GM21825 (cell line): ENCODE measurements at regions not wholly inside any gene's neighbourhood (a gene's known extent, or its start where the extent isn't known, plus 50 kb on each side); places are given as distances from the start of the nearest gene placed in this dataset.
"Not testable (repeated sequence)": the region's sequence is repeated elsewhere in the genome, so short reads cannot be mapped to it uniquely, and the experiment has no call there.

Experiments
- ATAC-seq: cut with Tn5 transposase; IDR thresholded peaks from one replicate; pipeline ENCODE4 v1.9.1; 2021; ENCODE audit warnings: mild to moderate bottlenecking, moderate library complexity; ENCODE audit not compliant: unreplicated experiment

- ATAC-seq, result not testable (repeated sequence)
Measured at GRCh38 chr9:66152406-66152805, 415.5 kb downstream of the FOXD4L4 start.

GRCh38 chr9:66153021-66153725 lies 416.2 kb downstream of the FOXD4L4 start:
- ATAC-seq, result peak; percentile 98

- ATAC-seq, result not testable (repeated sequence)
Measured at GRCh38 chr9:66153971-66154691, 417.2 kb downstream of the FOXD4L4 start.

- ATAC-seq, result not testable (repeated sequence)
Measured at GRCh38 chr9:66182316-66182715, 445.4 kb downstream of the FOXD4L4 start.

GRCh38 chr9:66183648-66184047 lies 446.7 kb downstream of the FOXD4L4 start:
- ATAC-seq, result not testable (repeated sequence)

GRCh38 chr9:66197199-66197598 lies 460.3 kb downstream of the FOXD4L4 start:
- not testable (repeated sequence) for ATAC-seq

GRCh38 chr9:66198421-66198820 lies 461.5 kb downstream of the FOXD4L4 start:
- not testable (repeated sequence) for ATAC-seq

GRCh38 chr9:66206617-66207016 lies 469.7 kb downstream of the FOXD4L4 start:
- ATAC-seq, result not testable (repeated sequence)

- ATAC-seq, result not testable (repeated sequence)
Measured at GRCh38 chr9:66207914-66208313, 471.0 kb downstream of the FOXD4L4 start.

- ATAC-seq, result not testable (repeated sequence)
Measured at GRCh38 chr9:66244763-66245162, 507.8 kb downstream of the FOXD4L4 start.

GRCh38 chr9:66245481-66245880 lies 508.5 kb downstream of the FOXD4L4 start:
- ATAC-seq, result not testable (repeated sequence)

GRCh38 chr9:66257581-66257980 lies 520.6 kb downstream of the FOXD4L4 start:
- not testable (repeated sequence) for ATAC-seq

- not testable (repeated sequence) for ATAC-seq
Measured at GRCh38 chr9:66261576-66261975, 524.6 kb downstream of the FOXD4L4 start.

- ATAC-seq, result not testable (repeated sequence)
Measured at GRCh38 chr9:66263621-66264020, 526.7 kb downstream of the FOXD4L4 start.

- not testable (repeated sequence) for ATAC-seq
Measured at GRCh38 chr9:66264786-66265185, 527.8 kb downstream of the FOXD4L4 start.

GRCh38 chr9:66266202-66266601 lies 529.3 kb downstream of the FOXD4L4 start:
- ATAC-seq, result not testable (repeated sequence)

- ATAC-seq, result not testable (repeated sequence)
Measured at GRCh38 chr9:66266856-66267430, 530.0 kb downstream of the FOXD4L4 start.

- ATAC-seq, result not testable (repeated sequence)
Measured at GRCh38 chr9:66267684-66268083, 530.7 kb downstream of the FOXD4L4 start.

- ATAC-seq, result not testable (repeated sequence)
Measured at GRCh38 chr9:66269024-66269423, 532.1 kb downstream of the FOXD4L4 start.

GRCh38 chr9:66269783-66270182 lies 532.8 kb downstream of the FOXD4L4 start:
- ATAC-seq, result not testable (repeated sequence)

- ATAC-seq, result not testable (repeated sequence)
Measured at GRCh38 chr9:66278809-66279208, 541.9 kb downstream of the FOXD4L4 start.
